ENCODE measurements at regions not wholly inside any gene's neighbourhood (a gene's known extent, or its start where the extent isn't known, plus 50 kb on each side); places are given as distances from the start of the nearest gene placed in this dataset.

DNA sequence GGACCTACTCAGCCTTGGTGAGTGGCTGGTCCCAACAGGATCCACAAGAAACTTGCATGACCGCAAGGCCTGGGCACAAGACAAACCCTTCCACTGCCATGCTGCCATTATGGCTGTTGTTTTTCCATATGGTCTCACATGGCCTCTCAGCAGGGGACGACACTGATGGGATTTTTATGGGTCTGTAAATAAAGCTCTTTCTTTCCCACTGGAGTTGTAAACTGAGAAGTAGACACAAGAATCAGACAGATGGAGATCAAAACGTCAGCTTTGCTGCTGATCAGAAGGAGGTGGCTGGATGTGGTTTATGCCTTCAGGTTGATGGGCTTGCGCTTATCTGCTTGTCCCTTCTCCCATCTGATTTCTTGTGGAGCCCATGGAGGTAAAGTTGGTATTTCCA lies 138.1 kb upstream of the KCNJ6 start:
- no peak overlapping the region for H3K4me3 ChIP-seq (ENCODE audit: control insufficient read depth, low read depth, low read length)
- DNase-seq (ENCODE audit: low read depth), result no peak
- TF ChIP-seq, protein P1, sequence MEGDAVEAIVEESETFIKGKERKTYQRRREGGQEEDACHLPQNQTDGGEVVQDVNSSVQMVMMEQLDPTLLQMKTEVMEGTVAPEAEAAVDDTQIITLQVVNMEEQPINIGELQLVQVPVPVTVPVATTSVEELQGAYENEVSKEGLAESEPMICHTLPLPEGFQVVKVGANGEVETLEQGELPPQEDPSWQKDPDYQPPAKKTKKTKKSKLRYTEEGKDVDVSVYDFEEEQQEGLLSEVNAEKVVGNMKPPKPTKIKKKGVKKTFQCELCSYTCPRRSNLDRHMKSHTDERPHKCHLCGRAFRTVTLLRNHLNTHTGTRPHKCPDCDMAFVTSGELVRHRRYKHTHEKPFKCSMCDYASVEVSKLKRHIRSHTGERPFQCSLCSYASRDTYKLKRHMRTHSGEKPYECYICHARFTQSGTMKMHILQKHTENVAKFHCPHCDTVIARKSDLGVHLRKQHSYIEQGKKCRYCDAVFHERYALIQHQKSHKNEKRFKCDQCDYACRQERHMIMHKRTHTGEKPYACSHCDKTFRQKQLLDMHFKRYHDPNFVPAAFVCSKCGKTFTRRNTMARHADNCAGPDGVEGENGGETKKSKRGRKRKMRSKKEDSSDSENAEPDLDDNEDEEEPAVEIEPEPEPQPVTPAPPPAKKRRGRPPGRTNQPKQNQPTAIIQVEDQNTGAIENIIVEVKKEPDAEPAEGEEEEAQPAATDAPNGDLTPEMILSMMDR (conservative IDR thresholded peaks at IDR 0.05; ENCODE audit: control insufficient read depth, insufficient read depth, low read depth, low read length), result no peak

DNA sequence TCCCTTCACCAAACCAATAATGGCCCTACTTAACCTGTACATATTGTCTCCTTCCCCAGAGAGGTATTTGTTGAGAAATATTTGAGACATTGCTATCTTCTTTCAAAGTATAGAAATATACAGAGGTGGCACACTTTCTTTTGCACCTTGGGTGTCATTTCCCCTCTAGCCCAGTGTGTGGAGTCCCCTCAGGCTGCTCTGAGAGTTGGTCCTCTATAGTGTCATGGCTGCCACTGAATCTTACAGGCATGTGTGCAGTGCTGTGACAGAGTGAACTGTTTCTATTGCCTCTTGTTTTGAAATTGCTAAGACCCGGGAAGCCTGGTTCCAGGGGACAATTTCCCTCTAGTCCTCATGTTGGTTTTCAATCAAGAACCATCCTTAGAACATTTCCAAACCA lies 140.2 kb upstream of the KCNJ6 start:
- DNase-seq (ENCODE audit: low read depth), result no peak
- TF ChIP-seq, protein P1 (conservative IDR thresholded peaks at IDR 0.05; ENCODE audit: control insufficient read depth, insufficient read depth, low read depth, low read length), result no peak
- no peak overlapping the region for H3K4me3 ChIP-seq (ENCODE audit: control insufficient read depth, low read depth, low read length)

DNA sequence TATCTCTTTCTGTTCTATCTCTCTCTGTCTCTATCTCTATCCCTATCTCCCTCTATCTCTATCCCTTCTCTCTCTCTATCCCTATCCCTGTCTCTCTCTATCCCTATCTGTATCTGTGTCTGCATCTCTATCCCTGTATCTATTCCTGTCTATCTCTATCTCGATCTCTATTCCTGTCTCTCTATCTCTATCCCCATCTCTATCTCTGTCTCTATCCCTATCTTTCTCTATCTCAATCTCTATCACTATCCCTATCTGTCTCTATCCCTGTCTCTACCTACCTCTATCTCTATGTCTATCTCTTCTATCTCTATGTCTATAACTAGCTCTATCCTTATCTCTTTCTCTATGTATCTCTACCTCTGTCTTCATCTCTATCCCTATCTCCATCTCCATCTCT lies 141.4 kb upstream of the KCNJ6 start:
- no peak for DNase-seq (ENCODE audit: low read depth)
- TF ChIP-seq, protein P1 (conservative IDR thresholded peaks at IDR 0.05; ENCODE audit: control insufficient read depth, insufficient read depth, low read depth, low read length), result no peak
- no peak overlapping the region for H3K4me3 ChIP-seq (ENCODE audit: control insufficient read depth, low read depth, low read length)

DNA sequence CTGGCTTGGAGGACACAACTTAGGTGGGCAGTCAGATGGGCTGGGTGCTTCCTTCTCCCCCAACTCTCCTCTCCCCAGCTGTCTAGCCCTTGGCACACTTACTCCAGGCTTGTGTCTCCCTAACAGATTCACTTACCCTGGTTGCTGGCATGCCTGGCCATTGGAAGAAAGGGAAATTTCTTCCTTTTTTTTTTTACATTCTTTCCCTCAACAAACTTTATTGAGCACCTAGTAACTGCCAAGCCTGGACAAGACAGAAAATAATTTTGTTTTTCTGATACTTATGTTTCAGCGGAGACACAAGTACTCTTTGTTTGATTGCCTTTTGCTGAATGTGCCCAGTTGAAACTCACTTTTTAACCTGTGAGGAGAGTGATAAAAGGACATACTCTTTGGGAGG lies 144.3 kb upstream of the KCNJ6 start:
- DNase-seq (ENCODE audit: low read depth), result no peak
- H3K4me3 ChIP-seq (ENCODE audit: control insufficient read depth, low read depth, low read length), result no peak overlapping the region
- TF ChIP-seq, protein P1 (conservative IDR thresholded peaks at IDR 0.05; ENCODE audit: control insufficient read depth, insufficient read depth, low read depth, low read length), result no peak

DNA sequence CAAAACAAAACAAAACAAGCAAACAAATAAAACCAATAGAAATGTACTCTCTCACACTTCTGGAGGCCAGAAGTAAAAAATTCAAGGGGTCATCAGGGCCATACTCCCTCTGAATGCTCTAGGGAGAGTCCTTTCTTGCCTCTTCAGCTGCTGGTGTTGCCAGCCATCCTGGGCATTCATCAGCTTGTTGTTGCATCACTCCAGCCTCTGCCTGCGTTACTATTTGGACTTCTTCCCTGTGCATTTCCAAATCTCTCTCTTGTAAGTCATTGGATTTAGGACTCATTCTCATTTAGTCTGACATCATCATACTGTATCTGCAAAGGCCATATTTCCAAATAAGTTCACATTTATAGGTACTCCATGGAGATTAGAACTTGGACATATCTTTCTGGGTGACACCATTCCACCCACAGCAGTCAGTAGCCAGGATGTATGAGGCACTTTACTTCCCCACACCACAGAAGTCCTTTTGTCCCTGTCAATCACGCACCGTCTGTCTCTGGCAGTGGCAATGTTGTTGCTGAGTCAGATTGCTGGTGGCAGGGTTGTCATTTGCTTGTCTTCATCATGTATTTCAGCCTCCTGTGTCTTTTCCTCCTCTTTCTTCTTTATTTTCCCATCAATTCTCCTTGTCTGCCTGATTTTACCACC lies 151.0 kb upstream of the KCNJ6 start:
- TF ChIP-seq, protein P1 (conservative IDR thresholded peaks at IDR 0.05; ENCODE audit: control insufficient read depth, insufficient read depth, low read depth, low read length), result no peak
- DNase-seq (ENCODE audit: low read depth), result peak; percentile 15
- no peak overlapping the region for H3K4me3 ChIP-seq (ENCODE audit: control insufficient read depth, low read depth, low read length)

DNA sequence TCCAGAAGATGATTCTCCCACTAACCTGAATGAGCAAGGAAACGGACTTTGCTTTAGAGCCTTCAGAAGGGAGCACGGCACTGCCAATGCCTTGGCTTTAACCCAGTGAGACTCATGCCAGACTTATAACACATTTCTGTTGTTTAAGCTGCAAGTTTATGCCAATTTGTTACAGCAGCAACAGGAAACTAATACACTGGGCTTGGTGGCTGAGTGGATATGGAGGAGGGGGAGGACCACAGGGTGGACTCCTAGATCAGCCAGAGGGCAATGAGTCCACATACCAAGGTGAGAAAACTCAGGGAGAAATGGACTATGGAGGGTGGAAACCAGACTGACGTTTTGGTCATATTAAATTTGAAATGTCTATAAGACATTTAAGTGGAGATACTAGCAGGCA lies 156.2 kb upstream of the KCNJ6 start:
- no peak overlapping the region for H3K4me3 ChIP-seq (ENCODE audit: control insufficient read depth, low read depth, low read length)
- no peak for DNase-seq (ENCODE audit: low read depth)

More for the DNA sequence above, 156.2 kb upstream of the KCNJ6 start:
- TF ChIP-seq, protein P1 (conservative IDR thresholded peaks at IDR 0.05; ENCODE audit: control insufficient read depth, insufficient read depth, low read depth, low read length), result no peak
